Upper lobe of left lung (tissue), 4 donors: ENCODE measurements at regions not wholly inside any gene's neighbourhood (a gene's known extent, or its start where the extent isn't known, plus 50 kb on each side); places are given as distances from the start of the nearest gene placed in this dataset.

ENCODE experiments used
- EP300 ChIP-seq, 4 donors: sonication (generic); formaldehyde crosslinking; IDR thresholded peaks; one replicate each; pipeline ENCODE4 v1.5.1; 2017; ENCODE audit warnings: antibody characterized with exemption in 4 of 4, control low read depth in 2 of 4
- POLR2A ChIP-seq, 4 donors: fragments of 450-650 bp; IDR thresholded peaks; one replicate each; pipeline ENCODE4 v1.5.1; 2016 to 2017; ENCODE audit warnings: antibody characterized with exemption in 4 of 4, mild to moderate bottlenecking in 2 of 4
- POLR2AphosphoS5 ChIP-seq, 2 donors: sonication (generic); formaldehyde crosslinking; IDR thresholded peaks; one replicate each; pipeline ENCODE4 v1.5.1; 2017; ENCODE audit warnings: antibody characterized with exemption in 2 of 2
- TF ChIP-seq, protein P1 (sequence below), 6 experiments: fragments of 450-650 bp in 4 of 6; fragments of 200-600 bp in 2 of 6; sonication (generic) in 2 of 6; IDR thresholded peaks; one replicate each; pipeline ENCODE4 v1.5.1; 2016 to 2019; ENCODE audit warnings: antibody characterized with exemption in 6 of 6

DNA sequence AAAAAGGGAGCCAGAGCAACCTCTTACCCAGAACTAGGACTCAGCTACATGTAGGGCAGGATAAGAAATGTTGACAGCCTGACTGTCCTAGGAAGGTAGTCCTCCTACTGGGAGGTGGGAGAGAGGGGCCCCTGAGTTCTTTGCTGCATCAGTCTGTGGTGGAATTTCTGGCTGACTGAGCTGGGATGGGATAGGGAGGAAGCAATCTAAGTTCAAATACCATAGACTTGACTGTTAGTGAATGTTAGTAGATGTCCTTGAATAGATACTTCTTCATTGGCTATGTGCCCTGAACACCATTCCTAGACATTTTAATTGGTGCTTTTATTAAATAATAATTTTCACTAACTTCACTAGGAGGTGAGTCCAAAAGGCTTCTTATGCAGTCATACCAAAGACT, 1343.6 kb upstream of the CITED2 start:
- TF ChIP-seq, protein P1, sequence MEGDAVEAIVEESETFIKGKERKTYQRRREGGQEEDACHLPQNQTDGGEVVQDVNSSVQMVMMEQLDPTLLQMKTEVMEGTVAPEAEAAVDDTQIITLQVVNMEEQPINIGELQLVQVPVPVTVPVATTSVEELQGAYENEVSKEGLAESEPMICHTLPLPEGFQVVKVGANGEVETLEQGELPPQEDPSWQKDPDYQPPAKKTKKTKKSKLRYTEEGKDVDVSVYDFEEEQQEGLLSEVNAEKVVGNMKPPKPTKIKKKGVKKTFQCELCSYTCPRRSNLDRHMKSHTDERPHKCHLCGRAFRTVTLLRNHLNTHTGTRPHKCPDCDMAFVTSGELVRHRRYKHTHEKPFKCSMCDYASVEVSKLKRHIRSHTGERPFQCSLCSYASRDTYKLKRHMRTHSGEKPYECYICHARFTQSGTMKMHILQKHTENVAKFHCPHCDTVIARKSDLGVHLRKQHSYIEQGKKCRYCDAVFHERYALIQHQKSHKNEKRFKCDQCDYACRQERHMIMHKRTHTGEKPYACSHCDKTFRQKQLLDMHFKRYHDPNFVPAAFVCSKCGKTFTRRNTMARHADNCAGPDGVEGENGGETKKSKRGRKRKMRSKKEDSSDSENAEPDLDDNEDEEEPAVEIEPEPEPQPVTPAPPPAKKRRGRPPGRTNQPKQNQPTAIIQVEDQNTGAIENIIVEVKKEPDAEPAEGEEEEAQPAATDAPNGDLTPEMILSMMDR (IDR thresholded peaks at IDR 0.05): no peak
- no peak for TF ChIP-seq EP300 (IDR thresholded peaks at IDR 0.05)
- TF ChIP-seq POLR2A (IDR thresholded peaks at IDR 0.05): no peak
- TF ChIP-seq POLR2AphosphoS5 (IDR thresholded peaks at IDR 0.05): no peak
